ENCODE measurements at regions not wholly inside any gene's neighbourhood (a gene's known extent, or its start where the extent isn't known, plus 50 kb on each side); places are given as distances from the start of the nearest gene placed in this dataset.

GRCh38 chr3:59675495-59675894 lies 625.7 kb upstream of the CFAP20DC start:
- POLR2A ChIA-PET = no interaction called here

DNA sequence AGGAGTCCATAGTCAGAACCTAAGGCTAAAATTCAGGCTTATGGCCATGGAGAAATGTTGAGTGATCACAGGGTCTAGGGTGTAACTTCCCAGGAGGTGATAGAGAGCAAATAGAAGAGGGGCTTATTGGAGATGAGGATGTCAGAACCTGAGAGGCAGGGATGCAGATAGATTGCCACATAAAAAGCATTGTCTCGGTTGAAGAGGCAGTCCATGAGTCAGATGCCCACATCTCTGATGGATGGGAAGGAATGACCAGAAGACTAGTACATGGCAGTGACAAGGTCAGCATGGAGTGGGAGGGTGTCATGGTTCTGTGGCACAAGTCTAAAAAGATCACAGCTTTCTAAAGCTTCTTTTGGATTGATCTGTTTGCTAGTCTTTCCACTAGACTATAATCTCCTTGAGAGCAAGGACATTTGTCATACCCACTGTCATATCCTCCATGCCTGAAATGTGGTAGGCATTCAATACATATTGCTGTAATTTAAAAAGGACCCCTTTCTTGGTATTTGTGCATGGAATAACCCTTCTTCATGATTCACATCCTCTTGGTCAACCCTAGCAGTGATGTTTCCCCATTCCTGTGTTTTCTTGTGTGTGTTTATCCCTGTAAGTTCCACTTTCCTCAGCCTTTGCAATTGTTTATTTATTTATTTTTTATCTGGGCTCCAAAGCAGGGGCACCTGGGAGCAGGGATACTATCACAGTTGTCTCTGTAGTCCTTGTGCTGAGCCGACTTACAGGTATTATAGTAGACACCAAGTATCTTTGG lies 613.4 kb upstream of the CFAP20DC start:
- ChIA-PET CTCF (no interaction called here), POLR2A (no interaction called here)
- DNase-seq (ENCODE audit: extremely low spot score) = no peak
- no peak for TF ChIP-seq SUZ12 (IDR thresholded peaks at IDR 0.05)
- TF ChIP-seq, protein P1, sequence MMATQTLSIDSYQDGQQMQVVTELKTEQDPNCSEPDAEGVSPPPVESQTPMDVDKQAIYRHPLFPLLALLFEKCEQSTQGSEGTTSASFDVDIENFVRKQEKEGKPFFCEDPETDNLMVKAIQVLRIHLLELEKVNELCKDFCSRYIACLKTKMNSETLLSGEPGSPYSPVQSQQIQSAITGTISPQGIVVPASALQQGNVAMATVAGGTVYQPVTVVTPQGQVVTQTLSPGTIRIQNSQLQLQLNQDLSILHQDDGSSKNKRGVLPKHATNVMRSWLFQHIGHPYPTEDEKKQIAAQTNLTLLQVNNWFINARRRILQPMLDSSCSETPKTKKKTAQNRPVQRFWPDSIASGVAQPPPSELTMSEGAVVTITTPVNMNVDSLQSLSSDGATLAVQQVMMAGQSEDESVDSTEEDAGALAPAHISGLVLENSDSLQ (IDR thresholded peaks at IDR 0.05) = no peak
- TF ChIP-seq FOXA1 (IDR thresholded peaks at IDR 0.05) = no peak
- no peak for TF ChIP-seq FOXK2 (IDR thresholded peaks at IDR 0.05)
- no peak for TF ChIP-seq ZNF384 (IDR thresholded peaks at IDR 0.05)
- no peak for TF ChIP-seq SP1 (IDR thresholded peaks at IDR 0.05)
- TF ChIP-seq FOXM1 (IDR thresholded peaks at IDR 0.05; ENCODE audit: borderline replicate concordance) = no peak
- TF ChIP-seq CTBP1 (IDR thresholded peaks at IDR 0.05; ENCODE audit: borderline replicate concordance) = no peak

More at GRCh38 chr3:59675495-59675894, 625.7 kb upstream of the CFAP20DC start:
- DNase-seq (ENCODE audit: extremely low spot score) = no peak
- CTCF ChIA-PET = interaction anchor here (0.6 kb wide), 1 partner anchor 99 kb away, joined by 3 read pairs; no protein-coding TSS in a partner anchor
- TF ChIP-seq NFRKB (IDR thresholded peaks at IDR 0.05) = no peak
- TF ChIP-seq ZNF384 (IDR thresholded peaks at IDR 0.05) = no peak
- TF ChIP-seq ELF4 (IDR thresholded peaks at IDR 0.05) = no peak
- no peak for TF ChIP-seq L3MBTL2 (conservative IDR thresholded peaks at IDR 0.05)
- no peak for TF ChIP-seq CTBP1 (IDR thresholded peaks at IDR 0.05; ENCODE audit: borderline replicate concordance)
- no peak for TF ChIP-seq TARDBP (IDR thresholded peaks at IDR 0.05)
- TF ChIP-seq LEF1 (IDR thresholded peaks at IDR 0.05; ENCODE audit: borderline replicate concordance) = no peak
- TF ChIP-seq HDGF (IDR thresholded peaks at IDR 0.05; ENCODE audit: borderline replicate concordance) = no peak
- TF ChIP-seq SP1 (IDR thresholded peaks at IDR 0.05) = no peak
- no peak for TF ChIP-seq SUZ12 (IDR thresholded peaks at IDR 0.05)
- TF ChIP-seq BHLHE40 (IDR thresholded peaks at IDR 0.05; ENCODE audit: borderline replicate concordance) = no peak

DNA sequence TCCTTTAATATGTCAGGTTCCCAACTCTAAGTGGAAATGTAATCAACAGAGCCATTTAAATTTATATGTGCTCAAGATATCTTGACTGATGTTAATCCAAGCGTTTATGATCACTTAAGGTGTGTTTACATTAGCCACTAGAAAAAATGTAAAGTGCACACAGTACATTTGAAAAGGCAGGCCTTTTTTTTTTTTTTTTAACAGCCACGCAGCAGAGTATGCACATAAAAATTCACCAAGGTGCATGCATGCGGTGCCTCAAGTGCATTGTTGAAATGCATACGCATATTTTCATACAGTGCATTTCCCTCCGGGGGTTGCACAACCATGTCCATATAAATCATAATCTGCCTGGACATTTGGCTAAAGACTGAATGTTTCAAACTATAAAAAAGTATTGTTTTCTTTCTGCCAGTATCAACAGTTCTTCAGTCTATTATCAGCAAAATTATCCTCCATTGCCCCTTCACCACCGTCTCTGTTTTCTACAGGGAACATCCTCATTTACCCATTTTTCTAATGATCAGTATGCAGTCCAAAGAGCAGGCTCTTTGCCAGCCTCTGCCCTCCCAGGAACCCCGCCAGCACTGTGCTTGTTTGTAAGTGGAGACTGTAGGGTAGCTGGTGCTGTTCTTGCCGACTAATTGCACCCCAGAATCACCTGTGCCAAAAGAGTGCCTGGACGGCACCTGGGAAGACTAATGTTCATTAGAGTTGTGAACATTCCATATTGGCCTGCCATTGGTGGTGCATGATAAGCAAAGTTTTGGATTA lies 611.2 kb upstream of the CFAP20DC start:
- no peak for TF ChIP-seq TARDBP (IDR thresholded peaks at IDR 0.05)
- TF ChIP-seq L3MBTL2 (conservative IDR thresholded peaks at IDR 0.05) = no peak
- TF ChIP-seq FOXK2 (IDR thresholded peaks at IDR 0.05) = no peak
- no peak for TF ChIP-seq NFRKB (IDR thresholded peaks at IDR 0.05)
- no peak for TF ChIP-seq CTBP1 (IDR thresholded peaks at IDR 0.05; ENCODE audit: borderline replicate concordance)
- TF ChIP-seq, protein P1 (IDR thresholded peaks at IDR 0.05) = peak; percentile 71
- peak; percentile 98 for TF ChIP-seq ZNF384 (IDR thresholded peaks at IDR 0.05)
- no peak for TF ChIP-seq BHLHE40 (IDR thresholded peaks at IDR 0.05; ENCODE audit: borderline replicate concordance)
- ChIA-PET POLR2A (no interaction called here), CTCF (no interaction called here)
- DNase-seq (ENCODE audit: extremely low spot score) = peak; percentile 18

DNA sequence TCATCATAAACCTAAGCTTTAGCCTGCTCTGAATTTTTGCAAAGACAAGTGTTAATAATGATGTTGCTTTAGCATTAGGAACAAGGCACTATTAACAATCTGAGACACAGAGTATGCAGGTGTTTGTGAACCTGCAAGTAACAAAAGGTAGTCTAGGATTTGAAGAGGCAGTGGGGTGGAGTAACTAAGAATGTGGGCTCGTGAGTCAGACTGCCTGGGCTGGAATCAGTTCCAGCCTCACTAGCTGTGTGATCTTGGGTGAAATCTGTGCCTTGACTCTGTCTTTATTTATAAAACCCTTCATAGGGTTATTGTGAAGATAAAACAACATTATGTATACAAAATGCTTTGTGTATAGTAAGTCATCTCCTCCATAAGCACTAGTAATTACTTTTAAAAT lies 610.6 kb upstream of the CFAP20DC start:
- TF ChIP-seq ELF4 (IDR thresholded peaks at IDR 0.05) (no peak), LEF1 (IDR thresholded peaks at IDR 0.05; ENCODE audit: borderline replicate concordance) (no peak), L3MBTL2 (conservative IDR thresholded peaks at IDR 0.05) (no peak), FOXK2 (IDR thresholded peaks at IDR 0.05) (no peak), FOXA1 (IDR thresholded peaks at IDR 0.05) (no peak), CTBP1 (IDR thresholded peaks at IDR 0.05; ENCODE audit: borderline replicate concordance) (no peak), NFRKB (IDR thresholded peaks at IDR 0.05) (no peak), BHLHE40 (IDR thresholded peaks at IDR 0.05; ENCODE audit: borderline replicate concordance) (no peak), SUZ12 (IDR thresholded peaks at IDR 0.05) (no peak), SP1 (IDR thresholded peaks at IDR 0.05) (no peak), FOXM1 (IDR thresholded peaks at IDR 0.05; ENCODE audit: borderline replicate concordance) (no peak), ZNF384 (IDR thresholded peaks at IDR 0.05) (no peak), ARNT (IDR thresholded peaks at IDR 0.05) (no peak), TARDBP (IDR thresholded peaks at IDR 0.05) (no peak), HDGF (IDR thresholded peaks at IDR 0.05; ENCODE audit: borderline replicate concordance) (no peak)
- TF ChIP-seq, protein P1 (IDR thresholded peaks at IDR 0.05) = no peak
- DNase-seq (ENCODE audit: extremely low spot score) = no peak
- ChIA-PET POLR2A (no interaction called here), CTCF (no interaction called here)

DNA sequence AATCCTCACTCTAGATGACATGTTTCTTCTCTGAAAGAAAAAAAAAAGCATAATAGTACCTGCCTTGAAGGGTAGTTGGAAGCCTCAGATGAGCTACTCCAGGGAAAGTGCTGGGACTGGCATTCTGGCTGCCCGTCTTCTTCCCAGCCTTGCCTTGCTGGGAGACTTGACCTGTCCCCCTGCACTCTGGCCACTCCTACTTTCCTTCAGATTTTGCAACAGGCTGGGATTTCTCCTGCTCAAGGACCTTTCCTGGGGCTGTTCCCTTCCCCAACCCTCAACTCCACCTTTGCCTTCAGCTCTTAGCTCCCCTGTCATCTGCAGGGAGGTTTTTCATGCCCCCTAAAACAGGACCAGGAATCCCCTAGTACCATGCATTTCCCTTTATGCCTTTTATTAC lies 609.9 kb upstream of the CFAP20DC start:
- POLR2A ChIA-PET = no interaction called here
- CTCF ChIA-PET = interaction anchor here (0.7 kb wide), 1 partner anchor 799 kb away, joined by 3 read pairs; no protein-coding TSS in a partner anchor
- no peak for DNase-seq (ENCODE audit: extremely low spot score)

More for the DNA sequence above, 609.9 kb upstream of the CFAP20DC start:
- TF ChIP-seq FOXK2 (IDR thresholded peaks at IDR 0.05) (no peak), BHLHE40 (IDR thresholded peaks at IDR 0.05; ENCODE audit: borderline replicate concordance) (no peak), HDGF (IDR thresholded peaks at IDR 0.05; ENCODE audit: borderline replicate concordance) (no peak), FOXM1 (IDR thresholded peaks at IDR 0.05; ENCODE audit: borderline replicate concordance) (no peak), FOXA1 (IDR thresholded peaks at IDR 0.05) (no peak), ZNF384 (IDR thresholded peaks at IDR 0.05) (no peak), L3MBTL2 (conservative IDR thresholded peaks at IDR 0.05) (no peak)
- TF ChIP-seq, protein P1 (IDR thresholded peaks at IDR 0.05) = no peak
